ENCODE measurements at regions not wholly inside any gene's neighbourhood (a gene's known extent, or its start where the extent isn't known, plus 50 kb on each side); places are given as distances from the start of the nearest gene placed in this dataset.

- TF ChIP-seq CTCF (IDR thresholded peaks at IDR 0.05; ENCODE audit: borderline replicate concordance, extremely low read depth, low read length, poor library complexity, severe bottlenecking) (no peak), EZH2 (IDR thresholded peaks at IDR 0.05; ENCODE audit: borderline replicate concordance, low read depth, low read length, severe bottlenecking) (no peak)
These were observed 266.6 kb upstream of the CAMK1G start for GRCh38 chr1:209316929-209317328.

Data from DND-41 (cell line).